ENCODE measurements at regions not wholly inside any gene's neighbourhood (a gene's known extent, or its start where the extent isn't known, plus 50 kb on each side); places are given as distances from the start of the nearest gene placed in this dataset.

DNA sequence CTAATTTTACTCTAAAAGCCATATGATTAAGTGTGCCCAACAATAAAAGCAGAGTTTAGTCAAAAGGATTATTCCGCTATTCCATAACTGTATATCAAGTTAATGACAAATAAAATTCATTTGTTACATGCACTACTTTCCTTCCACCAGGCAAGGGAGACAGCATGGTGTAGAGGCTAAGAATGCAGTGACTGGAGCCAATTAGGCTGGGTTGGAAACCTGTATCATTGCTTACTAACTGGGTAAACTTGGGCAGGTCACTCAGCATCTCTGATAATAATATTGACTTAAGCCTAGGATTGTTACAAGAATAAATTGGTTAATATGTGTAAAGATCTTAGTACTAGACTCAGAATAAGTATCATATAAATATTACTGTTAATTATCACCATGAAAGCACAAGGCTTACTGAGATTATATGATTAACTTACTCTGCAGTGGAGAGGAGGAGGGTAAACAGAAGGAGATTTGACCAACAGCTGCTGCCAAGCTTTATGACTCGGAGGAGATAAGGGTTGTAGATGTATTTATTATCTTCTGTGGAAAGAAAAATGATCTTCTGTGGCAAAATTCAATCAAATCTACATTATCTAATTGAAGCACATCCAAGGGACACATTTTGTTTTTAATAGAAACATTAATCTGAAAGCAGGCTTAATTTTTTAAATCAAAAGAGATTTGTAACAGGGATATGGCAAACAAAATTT is 1459.9 kb downstream of the GRIK2 start (continued):
- TF ChIP-seq, protein P1, sequence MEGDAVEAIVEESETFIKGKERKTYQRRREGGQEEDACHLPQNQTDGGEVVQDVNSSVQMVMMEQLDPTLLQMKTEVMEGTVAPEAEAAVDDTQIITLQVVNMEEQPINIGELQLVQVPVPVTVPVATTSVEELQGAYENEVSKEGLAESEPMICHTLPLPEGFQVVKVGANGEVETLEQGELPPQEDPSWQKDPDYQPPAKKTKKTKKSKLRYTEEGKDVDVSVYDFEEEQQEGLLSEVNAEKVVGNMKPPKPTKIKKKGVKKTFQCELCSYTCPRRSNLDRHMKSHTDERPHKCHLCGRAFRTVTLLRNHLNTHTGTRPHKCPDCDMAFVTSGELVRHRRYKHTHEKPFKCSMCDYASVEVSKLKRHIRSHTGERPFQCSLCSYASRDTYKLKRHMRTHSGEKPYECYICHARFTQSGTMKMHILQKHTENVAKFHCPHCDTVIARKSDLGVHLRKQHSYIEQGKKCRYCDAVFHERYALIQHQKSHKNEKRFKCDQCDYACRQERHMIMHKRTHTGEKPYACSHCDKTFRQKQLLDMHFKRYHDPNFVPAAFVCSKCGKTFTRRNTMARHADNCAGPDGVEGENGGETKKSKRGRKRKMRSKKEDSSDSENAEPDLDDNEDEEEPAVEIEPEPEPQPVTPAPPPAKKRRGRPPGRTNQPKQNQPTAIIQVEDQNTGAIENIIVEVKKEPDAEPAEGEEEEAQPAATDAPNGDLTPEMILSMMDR (IDR thresholded peaks at IDR 0.05; ENCODE audit: low read depth, low read length, missing input control): no peak
- TF ChIP-seq HNF4G (IDR thresholded peaks at IDR 0.05): no peak
- TF ChIP-seq EGR1 (IDR thresholded peaks at IDR 0.05; ENCODE audit: low read depth in 2 of 2): no peak
- TF ChIP-seq ATF3 (IDR thresholded peaks at IDR 0.05): no peak
- no peak for TF ChIP-seq NR2F2 (IDR thresholded peaks at IDR 0.05)
- TF ChIP-seq TAF1 (conservative IDR thresholded peaks at IDR 0.05): no peak
- no peak for TF ChIP-seq RXRA (IDR thresholded peaks at IDR 0.05)
- TF ChIP-seq YY1 (IDR thresholded peaks at IDR 0.05): no peak

GRCh38 chr6:102848796-102849195 is 1455.3 kb downstream of the GRIK2 start:
- Histone ChIP-seq H3K4me1 (ENCODE audit: control insufficient read depth in 4 of 4, insufficient read depth in 4 of 4, low read length in 3 of 4) (no peaks in the 10 kb centered on the region), H3K36me3 (ENCODE audit: control insufficient read depth in 4 of 4, insufficient read depth in 3 of 4, low read depth in 1 of 4, low read length in 3 of 4) (no peaks in the 10 kb centered on the region), H3K9me3 (ENCODE audit: control insufficient read depth in 4 of 4, low read length in 3 of 4) (no peaks in the 10 kb centered on the region), H3K9ac (ENCODE audit: low read depth in 1 of 2, low read length in 2 of 2) (no peak overlapping the region), H3K27ac (ENCODE audit: low read depth in 1 of 2, low read length in 2 of 2) (no peak overlapping the region), H3K27me3 (ENCODE audit: control insufficient read depth in 4 of 4, insufficient read depth in 4 of 4, low read length in 3 of 4) (no peaks in the 10 kb centered on the region), H3K4me3 (ENCODE audit: low read depth in 1 of 3, low read length in 3 of 3) (no peak overlapping the region)
- TF ChIP-seq JUND (IDR thresholded peaks at IDR 0.05): no peak
- TF ChIP-seq, protein P2, sequence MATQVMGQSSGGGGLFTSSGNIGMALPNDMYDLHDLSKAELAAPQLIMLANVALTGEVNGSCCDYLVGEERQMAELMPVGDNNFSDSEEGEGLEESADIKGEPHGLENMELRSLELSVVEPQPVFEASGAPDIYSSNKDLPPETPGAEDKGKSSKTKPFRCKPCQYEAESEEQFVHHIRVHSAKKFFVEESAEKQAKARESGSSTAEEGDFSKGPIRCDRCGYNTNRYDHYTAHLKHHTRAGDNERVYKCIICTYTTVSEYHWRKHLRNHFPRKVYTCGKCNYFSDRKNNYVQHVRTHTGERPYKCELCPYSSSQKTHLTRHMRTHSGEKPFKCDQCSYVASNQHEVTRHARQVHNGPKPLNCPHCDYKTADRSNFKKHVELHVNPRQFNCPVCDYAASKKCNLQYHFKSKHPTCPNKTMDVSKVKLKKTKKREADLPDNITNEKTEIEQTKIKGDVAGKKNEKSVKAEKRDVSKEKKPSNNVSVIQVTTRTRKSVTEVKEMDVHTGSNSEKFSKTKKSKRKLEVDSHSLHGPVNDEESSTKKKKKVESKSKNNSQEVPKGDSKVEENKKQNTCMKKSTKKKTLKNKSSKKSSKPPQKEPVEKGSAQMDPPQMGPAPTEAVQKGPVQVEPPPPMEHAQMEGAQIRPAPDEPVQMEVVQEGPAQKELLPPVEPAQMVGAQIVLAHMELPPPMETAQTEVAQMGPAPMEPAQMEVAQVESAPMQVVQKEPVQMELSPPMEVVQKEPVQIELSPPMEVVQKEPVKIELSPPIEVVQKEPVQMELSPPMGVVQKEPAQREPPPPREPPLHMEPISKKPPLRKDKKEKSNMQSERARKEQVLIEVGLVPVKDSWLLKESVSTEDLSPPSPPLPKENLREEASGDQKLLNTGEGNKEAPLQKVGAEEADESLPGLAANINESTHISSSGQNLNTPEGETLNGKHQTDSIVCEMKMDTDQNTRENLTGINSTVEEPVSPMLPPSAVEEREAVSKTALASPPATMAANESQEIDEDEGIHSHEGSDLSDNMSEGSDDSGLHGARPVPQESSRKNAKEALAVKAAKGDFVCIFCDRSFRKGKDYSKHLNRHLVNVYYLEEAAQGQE (IDR thresholded peaks at IDR 0.05): no peak
- WGBS: 75% methylated on average over 1 of the region's 1 CpG
- no peak for DNase-seq (ENCODE audit: low spot score)

GRCh38 chr6:102848210-102848609 is 1454.7 kb downstream of the GRIK2 start:
- DNase-seq (ENCODE audit: low spot score): no peak
- WGBS: 71% methylated on average over 3 of the region's 3 CpGs
- H3K9ac ChIP-seq (ENCODE audit: low read depth in 1 of 2, low read length in 2 of 2): no peak overlapping the region
- no peaks in the 10 kb centered on the region for H3K36me3 ChIP-seq (ENCODE audit: control insufficient read depth in 4 of 4, insufficient read depth in 3 of 4, low read depth in 1 of 4, low read length in 3 of 4)
- no peaks in the 10 kb centered on the region for H3K27me3 ChIP-seq (ENCODE audit: control insufficient read depth in 4 of 4, insufficient read depth in 4 of 4, low read length in 3 of 4)
- TF ChIP-seq EGR1 (IDR thresholded peaks at IDR 0.05; ENCODE audit: low read depth in 2 of 2) (no peak), HNF4A (conservative IDR thresholded peaks at IDR 0.05) (no peak), RAD21 (IDR thresholded peaks at IDR 0.05) (no peak), GABPA (IDR thresholded peaks at IDR 0.05 in 1 of 2, conservative IDR thresholded peaks at IDR 0.05 in 1 of 2) (no peak), ATF3 (IDR thresholded peaks at IDR 0.05) (no peak), JUND (IDR thresholded peaks at IDR 0.05) (no peak), FOXA2 (IDR thresholded peaks at IDR 0.05) (no peak), HNF4G (IDR thresholded peaks at IDR 0.05) (no peak)
- TF ChIP-seq, protein P3, sequence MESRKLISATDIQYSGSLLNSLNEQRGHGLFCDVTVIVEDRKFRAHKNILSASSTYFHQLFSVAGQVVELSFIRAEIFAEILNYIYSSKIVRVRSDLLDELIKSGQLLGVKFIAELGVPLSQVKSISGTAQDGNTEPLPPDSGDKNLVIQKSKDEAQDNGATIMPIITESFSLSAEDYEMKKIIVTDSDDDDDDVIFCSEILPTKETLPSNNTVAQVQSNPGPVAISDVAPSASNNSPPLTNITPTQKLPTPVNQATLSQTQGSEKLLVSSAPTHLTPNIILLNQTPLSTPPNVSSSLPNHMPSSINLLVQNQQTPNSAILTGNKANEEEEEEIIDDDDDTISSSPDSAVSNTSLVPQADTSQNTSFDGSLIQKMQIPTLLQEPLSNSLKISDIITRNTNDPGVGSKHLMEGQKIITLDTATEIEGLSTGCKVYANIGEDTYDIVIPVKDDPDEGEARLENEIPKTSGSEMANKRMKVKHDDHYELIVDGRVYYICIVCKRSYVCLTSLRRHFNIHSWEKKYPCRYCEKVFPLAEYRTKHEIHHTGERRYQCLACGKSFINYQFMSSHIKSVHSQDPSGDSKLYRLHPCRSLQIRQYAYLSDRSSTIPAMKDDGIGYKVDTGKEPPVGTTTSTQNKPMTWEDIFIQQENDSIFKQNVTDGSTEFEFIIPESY (IDR thresholded peaks at IDR 0.05): no peak
- TF ChIP-seq, protein P2 (IDR thresholded peaks at IDR 0.05): no peak
- H3K27ac ChIP-seq (ENCODE audit: low read depth in 1 of 2, low read length in 2 of 2): no peak overlapping the region
- H3K4me1 ChIP-seq (ENCODE audit: control insufficient read depth in 4 of 4, insufficient read depth in 4 of 4, low read length in 3 of 4): no peaks in the 10 kb centered on the region
- no peaks in the 10 kb centered on the region for H3K9me3 ChIP-seq (ENCODE audit: control insufficient read depth in 4 of 4, low read length in 3 of 4)
- no peak overlapping the region for H3K4me3 ChIP-seq (ENCODE audit: low read depth in 1 of 3, low read length in 3 of 3)

Data from liver (tissue), 8 donors.